Brain microvascular endothelial cell (primary cell): ENCODE measurements at regions not wholly inside any gene's neighbourhood (a gene's known extent, or its start where the extent isn't known, plus 50 kb on each side); places are given as distances from the start of the nearest gene placed in this dataset.

Experiments used
- DNase-seq: peaks from one replicate; pipeline ENCODE4 v3.0.0-alpha.2; 2020
- H3K27ac ChIP-seq: fragments of 250-450 bp; sonication (Bioruptor Pico); 2 replicates; pipeline ENCODE4 v1.5.1; 2020; ENCODE audit warnings: mild to moderate bottlenecking, moderate library complexity
- H3K27me3 ChIP-seq: fragments of 250-450 bp; sonication (Bioruptor Pico); replicated peaks from 2 replicates; pipeline ENCODE4 v1.5.1; 2020; ENCODE audit warnings: mild to moderate bottlenecking
- H3K36me3 ChIP-seq: fragments of 250-450 bp; sonication (Bioruptor Pico); replicated peaks from 2 replicates; pipeline ENCODE4 v1.5.1; 2020; ENCODE audit warnings: mild to moderate bottlenecking
- H3K4me3 ChIP-seq: 2 replicates; pipeline ENCODE4 v1.5.1; 2011; ENCODE audit warnings: low read depth, mild to moderate bottlenecking, control low read depth, low read length, moderate library complexity
- CTCF ChIP-seq: IDR thresholded peaks from 2 replicates; pipeline ENCODE4 v1.5.1; 2011; ENCODE audit warnings: low read depth, mild to moderate bottlenecking, moderate library complexity, low read length, control low read depth, inconsistent platforms; ENCODE audit errors: missing control alignments
- in situ Hi-C: cut with HindIII; loops from 2 replicates; pipeline ENCODE4 v1.10.0; 2017; ENCODE audit warnings: low sequenced_read_pairs, low pct_ligation_motif_present

- in situ Hi-C loops = no loop called here
- no peaks in the 10 kb centered on the region for H3K36me3 ChIP-seq
- no peak overlapping the region for H3K4me3 ChIP-seq
- no peaks in the 10 kb centered on the region for H3K27me3 ChIP-seq
- no peak for DNase-seq
- no peak for TF ChIP-seq CTCF
- no peak overlapping the region for H3K27ac ChIP-seq
Measured at GRCh38 chr13:72164811-72165210, 297.8 kb upstream of the DACH1 start.

- H3K36me3 ChIP-seq = no peaks in the 10 kb centered on the region
- DNase-seq = no peak
- in situ Hi-C loops = no loop called here
- H3K4me3 ChIP-seq = no peak overlapping the region
- no peak for TF ChIP-seq CTCF
- no peak overlapping the region for H3K27ac ChIP-seq
- no peaks in the 10 kb centered on the region for H3K27me3 ChIP-seq
Measured at GRCh38 chr13:72163678-72164077, 296.7 kb upstream of the DACH1 start.

GRCh38 chr13:72160977-72161376, 294.0 kb upstream of the DACH1 start:
- Histone ChIP-seq H3K36me3 (no peaks in the 10 kb centered on the region), H3K27me3 (no peaks in the 10 kb centered on the region), H3K27ac (no peak overlapping the region), H3K4me3 (no peak overlapping the region)
- in situ Hi-C loops = no loop called here
- no peak for DNase-seq
- TF ChIP-seq CTCF = no peak

GRCh38 chr13:72156760-72157159, 289.8 kb upstream of the DACH1 start:
- in situ Hi-C loops = no loop called here
- Histone ChIP-seq H3K4me3 (no peak overlapping the region), H3K27ac (no peak overlapping the region), H3K36me3 (no peaks in the 10 kb centered on the region), H3K27me3 (no peaks in the 10 kb centered on the region)
- no peak for TF ChIP-seq CTCF
- no peak for DNase-seq

- Histone ChIP-seq H3K27ac (no peak overlapping the region), H3K4me3 (no peak overlapping the region), H3K27me3 (no peaks in the 10 kb centered on the region), H3K36me3 (no peaks in the 10 kb centered on the region)
- no peak for TF ChIP-seq CTCF
- in situ Hi-C loops = no loop called here
- DNase-seq = no peak
Measured at GRCh38 chr13:72153272-72153671, 286.3 kb upstream of the DACH1 start.

- no peaks in the 10 kb centered on the region for H3K36me3 ChIP-seq
- no peak for TF ChIP-seq CTCF
- H3K27ac ChIP-seq = peak overlapping the region; percentile 57
- H3K4me3 ChIP-seq = no peak overlapping the region
- in situ Hi-C loops = no loop called here
- peak; percentile 81 for DNase-seq
- no peaks in the 10 kb centered on the region for H3K27me3 ChIP-seq
Measured at GRCh38 chr13:72151241-72151640, 284.2 kb upstream of the DACH1 start.
